ENCODE measurements at regions not wholly inside any gene's neighbourhood (a gene's known extent, or its start where the extent isn't known, plus 50 kb on each side); places are given as distances from the start of the nearest gene placed in this dataset.

- peaks cover 21% of the 10 kb centered on the region for H3K4me1 ChIP-seq (ENCODE audit: insufficient read depth, low read length)
- no peak overlapping the region for H3K9ac ChIP-seq (ENCODE audit: low read depth, low read length)
Measured at GRCh38 chr5:144581044-144581443, 410.4 kb downstream of the KCTD16 start.

GRCh38 chr5:144577676-144578075 lies 407.0 kb downstream of the KCTD16 start:
- Histone ChIP-seq H3K36me3 (ENCODE audit: insufficient read depth, low read length) (no peaks in the 10 kb centered on the region), H3K27me3 (ENCODE audit: insufficient read depth, low read length) (no peaks in the 10 kb centered on the region), H3K4me3 (ENCODE audit: low read length) (no peak overlapping the region), H3K4me1 (ENCODE audit: insufficient read depth, low read length) (peaks cover 4% of the 10 kb centered on the region; the same call in 1 of the 2 replicates), H3K9me3 (ENCODE audit: insufficient read depth, low read depth, low read length) (no peaks in the 10 kb centered on the region), H3K9ac (ENCODE audit: low read depth, low read length) (no peak overlapping the region), H3K27ac (ENCODE audit: low read depth, low read length) (no peak overlapping the region)
- 89% methylated on average over 2 of the region's 3 CpGs for WGBS

More at GRCh38 chr5:144581044-144581443, 410.4 kb downstream of the KCTD16 start:
- 93% methylated on average over 8 of the region's 9 CpGs for WGBS
- no peaks in the 10 kb centered on the region for H3K27me3 ChIP-seq (ENCODE audit: insufficient read depth, low read length)
- no peaks in the 10 kb centered on the region for H3K36me3 ChIP-seq (ENCODE audit: insufficient read depth, low read length)
- no peak overlapping the region for H3K27ac ChIP-seq (ENCODE audit: low read depth, low read length)
- H3K9me3 ChIP-seq (ENCODE audit: insufficient read depth, low read depth, low read length) = no peaks in the 10 kb centered on the region
- H3K4me3 ChIP-seq (ENCODE audit: low read length) = no peak overlapping the region

DNA sequence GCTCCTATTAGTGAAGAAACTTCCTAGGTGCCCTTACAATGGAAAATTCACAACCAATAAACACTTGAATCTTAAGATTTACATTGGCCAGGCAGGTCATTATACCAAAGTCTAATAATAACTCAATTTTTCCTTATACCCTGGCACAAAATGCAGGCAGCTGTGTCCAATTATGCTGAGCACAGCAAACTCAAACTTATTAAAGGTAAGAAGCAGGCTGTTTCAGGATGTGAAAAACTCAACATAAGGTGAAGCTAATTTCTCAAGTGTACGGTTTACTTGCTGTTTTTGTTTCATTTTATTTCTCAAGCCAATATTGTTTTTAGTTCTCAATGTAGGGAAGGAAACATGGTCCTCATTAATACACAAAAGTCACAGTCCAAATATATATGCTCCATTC lies 405.1 kb downstream of the KCTD16 start:
- H3K27ac ChIP-seq (ENCODE audit: low read depth, low read length) = no peak overlapping the region
- no peak overlapping the region for H3K9ac ChIP-seq (ENCODE audit: low read depth, low read length)
- H3K9me3 ChIP-seq (ENCODE audit: insufficient read depth, low read depth, low read length) = no peaks in the 10 kb centered on the region
- H3K27me3 ChIP-seq (ENCODE audit: insufficient read depth, low read length) = no peaks in the 10 kb centered on the region
- no CpG with 5 or more reads among the region's 1 CpG for WGBS
- H3K36me3 ChIP-seq (ENCODE audit: insufficient read depth, low read length) = no peaks in the 10 kb centered on the region
- H3K4me1 ChIP-seq (ENCODE audit: insufficient read depth, low read length) = no peaks in the 10 kb centered on the region
- no peak overlapping the region for H3K4me3 ChIP-seq (ENCODE audit: low read length)

DNA sequence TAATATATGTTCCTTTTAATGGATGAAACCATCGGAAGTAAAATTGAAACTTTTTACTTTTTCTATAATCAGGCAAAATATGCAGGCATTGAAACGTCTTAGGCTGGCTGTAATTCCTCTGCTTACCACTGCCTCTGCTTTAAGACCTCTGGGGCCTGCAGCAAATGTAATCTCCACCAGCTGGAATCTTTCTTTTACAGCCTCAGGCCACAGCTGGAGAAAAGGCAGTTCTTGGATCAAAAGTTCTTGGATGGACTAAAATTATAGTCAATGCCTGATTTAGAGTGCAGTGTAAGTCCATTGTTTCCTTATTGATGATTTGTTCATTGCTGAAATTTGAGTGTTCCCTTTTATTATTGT lies 396.7 kb downstream of the KCTD16 start:
- H3K27ac ChIP-seq (ENCODE audit: low read depth, low read length) = no peak overlapping the region
- H3K4me1 ChIP-seq (ENCODE audit: insufficient read depth, low read length) = peaks cover 13% of the 10 kb centered on the region
- no peak overlapping the region for H3K4me3 ChIP-seq (ENCODE audit: low read length)
- no peaks in the 10 kb centered on the region for H3K36me3 ChIP-seq (ENCODE audit: insufficient read depth, low read length)
- no peaks in the 10 kb centered on the region for H3K27me3 ChIP-seq (ENCODE audit: insufficient read depth, low read length)
- H3K9me3 ChIP-seq (ENCODE audit: insufficient read depth, low read depth, low read length) = peaks cover 5% of the 10 kb centered on the region; the same call in 1 of the 2 replicates
- H3K9ac ChIP-seq (ENCODE audit: low read depth, low read length) = no peak overlapping the region
- 75% methylated on average over 2 of the region's 2 CpGs for WGBS

- WGBS = 85% methylated on average over 3 of the region's 3 CpGs
- Histone ChIP-seq H3K4me3 (ENCODE audit: low read length) (no peak overlapping the region), H3K27ac (ENCODE audit: low read depth, low read length) (no peak overlapping the region), H3K27me3 (ENCODE audit: insufficient read depth, low read length) (no peaks in the 10 kb centered on the region), H3K4me1 (ENCODE audit: insufficient read depth, low read length) (peaks cover 13% of the 10 kb centered on the region), H3K9me3 (ENCODE audit: insufficient read depth, low read depth, low read length) (peaks cover 5% of the 10 kb centered on the region; the same call in 1 of the 2 replicates), H3K9ac (ENCODE audit: low read depth, low read length) (no peak overlapping the region), H3K36me3 (ENCODE audit: insufficient read depth, low read length) (no peaks in the 10 kb centered on the region)
Measured at GRCh38 chr5:144566747-144567420, 396.2 kb downstream of the KCTD16 start.

DNA sequence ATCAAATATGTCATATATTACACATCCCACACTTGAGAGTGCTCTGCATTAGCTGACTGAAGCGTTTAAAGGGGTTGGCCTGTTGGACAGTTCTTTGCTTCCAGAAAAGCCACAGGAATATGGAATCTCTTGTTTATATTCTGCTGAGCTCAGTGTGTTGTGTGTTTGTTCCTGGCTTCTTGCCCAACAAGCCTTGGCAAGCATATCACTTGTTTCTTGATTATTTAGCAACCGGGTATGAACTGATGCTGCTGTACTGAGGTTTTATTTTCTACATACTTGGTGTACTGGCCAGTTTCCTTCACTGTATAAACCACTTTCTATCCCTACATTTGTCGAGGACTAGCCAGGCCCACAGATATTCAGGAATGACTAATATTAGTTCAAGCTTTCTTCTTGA lies 378.9 kb downstream of the KCTD16 start:
- Histone ChIP-seq H3K9ac (ENCODE audit: low read depth, low read length) (no peak overlapping the region), H3K36me3 (ENCODE audit: insufficient read depth, low read length) (no peaks in the 10 kb centered on the region), H3K4me3 (ENCODE audit: low read length) (no peak overlapping the region), H3K27ac (ENCODE audit: low read depth, low read length) (no peak overlapping the region), H3K27me3 (ENCODE audit: insufficient read depth, low read length) (no peaks in the 10 kb centered on the region), H3K4me1 (ENCODE audit: insufficient read depth, low read length) (no peaks in the 10 kb centered on the region), H3K9me3 (ENCODE audit: insufficient read depth, low read depth, low read length) (no peaks in the 10 kb centered on the region)
- WGBS = 96% methylated on average over 3 of the region's 3 CpGs

DNA sequence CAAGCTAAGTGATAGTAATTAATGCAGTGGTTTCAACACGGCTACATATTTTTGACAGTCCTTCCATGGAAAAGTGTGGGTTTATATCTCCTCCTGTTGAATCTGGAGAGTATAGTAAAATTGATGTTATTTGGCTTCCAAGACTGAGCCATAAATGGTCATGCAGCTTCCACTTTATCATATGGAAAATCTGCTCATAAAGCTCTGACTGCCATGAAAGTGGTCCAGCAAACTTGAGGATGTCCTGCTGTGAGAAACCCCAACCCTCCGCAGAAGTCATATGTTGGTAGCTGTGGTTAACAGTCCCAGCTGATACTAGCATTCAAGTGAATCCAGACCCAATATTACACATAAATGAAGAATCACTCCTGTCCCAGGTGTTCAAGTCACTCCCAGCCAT lies 378.3 kb downstream of the KCTD16 start:
- 87% methylated on average over 2 of the region's 2 CpGs for WGBS
- Histone ChIP-seq H3K27ac (ENCODE audit: low read depth, low read length) (no peak overlapping the region), H3K36me3 (ENCODE audit: insufficient read depth, low read length) (no peaks in the 10 kb centered on the region), H3K4me3 (ENCODE audit: low read length) (no peak overlapping the region), H3K4me1 (ENCODE audit: insufficient read depth, low read length) (no peaks in the 10 kb centered on the region), H3K9me3 (ENCODE audit: insufficient read depth, low read depth, low read length) (no peaks in the 10 kb centered on the region), H3K9ac (ENCODE audit: low read depth, low read length) (no peak overlapping the region), H3K27me3 (ENCODE audit: insufficient read depth, low read length) (no peaks in the 10 kb centered on the region)

DNA sequence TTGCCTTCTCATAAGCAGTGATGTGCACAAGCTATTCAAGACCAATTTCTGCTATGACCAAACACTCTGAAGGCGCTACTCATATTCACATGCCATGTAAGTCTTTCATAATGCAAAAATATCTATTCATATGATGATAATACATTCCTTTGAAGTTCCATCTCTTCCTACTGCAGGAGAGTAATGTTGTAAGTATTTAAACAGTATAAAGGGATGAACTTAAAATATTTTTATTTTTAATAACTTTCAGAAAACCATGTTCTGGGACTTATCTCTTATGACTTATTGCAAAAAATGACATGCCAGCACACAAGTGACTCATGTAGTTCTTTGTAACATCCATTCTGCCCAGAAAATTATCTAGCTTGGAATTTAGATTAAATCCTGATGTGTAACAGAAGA lies 376.4 kb downstream of the KCTD16 start:
- no peak overlapping the region for H3K4me3 ChIP-seq (ENCODE audit: low read length)
- H3K27ac ChIP-seq (ENCODE audit: low read depth, low read length) = no peak overlapping the region
- no peaks in the 10 kb centered on the region for H3K36me3 ChIP-seq (ENCODE audit: insufficient read depth, low read length)
- H3K9me3 ChIP-seq (ENCODE audit: insufficient read depth, low read depth, low read length) = no peaks in the 10 kb centered on the region
- 91% methylated on average over 1 of the region's 1 CpG for WGBS
- no peaks in the 10 kb centered on the region for H3K4me1 ChIP-seq (ENCODE audit: insufficient read depth, low read length)
- no peaks in the 10 kb centered on the region for H3K27me3 ChIP-seq (ENCODE audit: insufficient read depth, low read length)
- no peak overlapping the region for H3K9ac ChIP-seq (ENCODE audit: low read depth, low read length)

- Histone ChIP-seq H3K4me1 (ENCODE audit: insufficient read depth, low read length) (no peaks in the 10 kb centered on the region), H3K27me3 (ENCODE audit: insufficient read depth, low read length) (no peaks in the 10 kb centered on the region), H3K4me3 (ENCODE audit: low read length) (no peak overlapping the region), H3K9ac (ENCODE audit: low read depth, low read length) (no peak overlapping the region), H3K36me3 (ENCODE audit: insufficient read depth, low read length) (no peaks in the 10 kb centered on the region), H3K27ac (ENCODE audit: low read depth, low read length) (no peak overlapping the region), H3K9me3 (ENCODE audit: insufficient read depth, low read depth, low read length) (no peaks in the 10 kb centered on the region)
- WGBS = 100% methylated on average over 3 of the region's 3 CpGs
Measured at GRCh38 chr5:144538845-144539244, 368.2 kb downstream of the KCTD16 start.

All from HUES64 (cell line).